Neural cell (in vitro differentiated cells): ENCODE measurements at regions not wholly inside any gene's neighbourhood (a gene's known extent, or its start where the extent isn't known, plus 50 kb on each side); places are given as distances from the start of the nearest gene placed in this dataset.

ENCODE experiments used
- EZH2 ChIP-seq: fragments of 200-600, 300-800 bp; shearing (Covaris generic), sonication (generic); IDR thresholded peaks from 2 replicates; pipeline ENCODE4 v1.6.1; 2014; ENCODE audit warnings: antibody characterized with exemption, low read length, borderline replicate concordance, mild to moderate bottlenecking; ENCODE audit not compliant: insufficient read depth, poor library complexity, severe bottlenecking
- POLR2AphosphoS5 ChIP-seq: IDR thresholded peaks from 2 replicates; pipeline ENCODE4 v1.6.1; 2012
- RAD21 ChIP-seq: fragments of 450-650 bp; conservative IDR thresholded peaks from 2 replicates; pipeline ENCODE4 v1.6.1; 2014; ENCODE audit warnings: antibody characterized with exemption, mild to moderate bottlenecking, moderate library complexity
- TAF1 ChIP-seq: IDR thresholded peaks from 2 replicates; pipeline ENCODE4 v1.6.1; 2012; ENCODE audit warnings: low read depth
- TF ChIP-seq, protein P1 (sequence below): fragments of 450-650 bp; IDR thresholded peaks from 2 replicates; pipeline ENCODE4 v1.5.1; 2014; ENCODE audit warnings: antibody characterized with exemption, mild to moderate bottlenecking, moderate library complexity; ENCODE audit not compliant: poor library complexity, severe bottlenecking
- TF ChIP-seq, protein P2 (sequence below): IDR thresholded peaks from 2 replicates; pipeline ENCODE4 v1.6.1; 2012; ENCODE audit warnings: borderline replicate concordance

DNA sequence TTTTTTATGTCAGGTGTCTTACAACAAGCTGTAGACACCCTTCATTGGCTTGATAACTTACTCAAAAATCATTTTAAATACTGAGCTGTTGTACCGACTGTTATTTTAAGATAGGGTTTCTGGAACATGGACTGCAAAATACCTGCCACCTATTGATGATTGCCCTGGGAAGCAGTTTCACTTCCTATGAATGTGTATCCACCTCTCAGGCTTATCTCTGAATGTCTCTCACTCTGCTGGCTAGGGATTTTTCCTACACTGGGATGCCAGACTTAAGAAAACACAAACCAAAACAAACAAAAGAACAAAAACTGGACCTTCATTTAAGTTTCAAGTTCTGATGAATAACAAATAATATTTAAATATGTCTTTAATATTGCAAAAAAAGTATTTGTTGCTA lies 663.7 kb downstream of the EFNB2 start:
- TF ChIP-seq, protein P1, sequence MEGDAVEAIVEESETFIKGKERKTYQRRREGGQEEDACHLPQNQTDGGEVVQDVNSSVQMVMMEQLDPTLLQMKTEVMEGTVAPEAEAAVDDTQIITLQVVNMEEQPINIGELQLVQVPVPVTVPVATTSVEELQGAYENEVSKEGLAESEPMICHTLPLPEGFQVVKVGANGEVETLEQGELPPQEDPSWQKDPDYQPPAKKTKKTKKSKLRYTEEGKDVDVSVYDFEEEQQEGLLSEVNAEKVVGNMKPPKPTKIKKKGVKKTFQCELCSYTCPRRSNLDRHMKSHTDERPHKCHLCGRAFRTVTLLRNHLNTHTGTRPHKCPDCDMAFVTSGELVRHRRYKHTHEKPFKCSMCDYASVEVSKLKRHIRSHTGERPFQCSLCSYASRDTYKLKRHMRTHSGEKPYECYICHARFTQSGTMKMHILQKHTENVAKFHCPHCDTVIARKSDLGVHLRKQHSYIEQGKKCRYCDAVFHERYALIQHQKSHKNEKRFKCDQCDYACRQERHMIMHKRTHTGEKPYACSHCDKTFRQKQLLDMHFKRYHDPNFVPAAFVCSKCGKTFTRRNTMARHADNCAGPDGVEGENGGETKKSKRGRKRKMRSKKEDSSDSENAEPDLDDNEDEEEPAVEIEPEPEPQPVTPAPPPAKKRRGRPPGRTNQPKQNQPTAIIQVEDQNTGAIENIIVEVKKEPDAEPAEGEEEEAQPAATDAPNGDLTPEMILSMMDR = no peak
- no peak for TF ChIP-seq RAD21
- no peak for TF ChIP-seq EZH2
- TF ChIP-seq, protein P2, sequence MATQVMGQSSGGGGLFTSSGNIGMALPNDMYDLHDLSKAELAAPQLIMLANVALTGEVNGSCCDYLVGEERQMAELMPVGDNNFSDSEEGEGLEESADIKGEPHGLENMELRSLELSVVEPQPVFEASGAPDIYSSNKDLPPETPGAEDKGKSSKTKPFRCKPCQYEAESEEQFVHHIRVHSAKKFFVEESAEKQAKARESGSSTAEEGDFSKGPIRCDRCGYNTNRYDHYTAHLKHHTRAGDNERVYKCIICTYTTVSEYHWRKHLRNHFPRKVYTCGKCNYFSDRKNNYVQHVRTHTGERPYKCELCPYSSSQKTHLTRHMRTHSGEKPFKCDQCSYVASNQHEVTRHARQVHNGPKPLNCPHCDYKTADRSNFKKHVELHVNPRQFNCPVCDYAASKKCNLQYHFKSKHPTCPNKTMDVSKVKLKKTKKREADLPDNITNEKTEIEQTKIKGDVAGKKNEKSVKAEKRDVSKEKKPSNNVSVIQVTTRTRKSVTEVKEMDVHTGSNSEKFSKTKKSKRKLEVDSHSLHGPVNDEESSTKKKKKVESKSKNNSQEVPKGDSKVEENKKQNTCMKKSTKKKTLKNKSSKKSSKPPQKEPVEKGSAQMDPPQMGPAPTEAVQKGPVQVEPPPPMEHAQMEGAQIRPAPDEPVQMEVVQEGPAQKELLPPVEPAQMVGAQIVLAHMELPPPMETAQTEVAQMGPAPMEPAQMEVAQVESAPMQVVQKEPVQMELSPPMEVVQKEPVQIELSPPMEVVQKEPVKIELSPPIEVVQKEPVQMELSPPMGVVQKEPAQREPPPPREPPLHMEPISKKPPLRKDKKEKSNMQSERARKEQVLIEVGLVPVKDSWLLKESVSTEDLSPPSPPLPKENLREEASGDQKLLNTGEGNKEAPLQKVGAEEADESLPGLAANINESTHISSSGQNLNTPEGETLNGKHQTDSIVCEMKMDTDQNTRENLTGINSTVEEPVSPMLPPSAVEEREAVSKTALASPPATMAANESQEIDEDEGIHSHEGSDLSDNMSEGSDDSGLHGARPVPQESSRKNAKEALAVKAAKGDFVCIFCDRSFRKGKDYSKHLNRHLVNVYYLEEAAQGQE = no peak
- TF ChIP-seq POLR2AphosphoS5 = no peak
- TF ChIP-seq TAF1 = no peak
